Trophoblast cell (in vitro differentiated cells and primary cell): ENCODE measurements at regions not wholly inside any gene's neighbourhood (a gene's known extent, or its start where the extent isn't known, plus 50 kb on each side); places are given as distances from the start of the nearest gene placed in this dataset.

ENCODE experiments used
- DNase-seq, 2 donors: peaks; one replicate each; pipeline ENCODE4 v3.0.0-alpha.2; 2016
- H2AFZ ChIP-seq: 2 replicates; pipeline ENCODE4 v1.6.1; 2013; ENCODE audit warnings: low read length, moderate library complexity, mild to moderate bottlenecking; ENCODE audit not compliant: insufficient read depth, poor library complexity
- H2AK5ac ChIP-seq: 2 replicates; pipeline ENCODE4 v1.6.1; 2013; ENCODE audit warnings: mild to moderate bottlenecking, low read length
- H2BK120ac ChIP-seq: 2 replicates; pipeline ENCODE4 v1.6.1; 2013; ENCODE audit warnings: low read length, mild to moderate bottlenecking, moderate library complexity; ENCODE audit not compliant: insufficient read depth, poor library complexity
- H2BK12ac ChIP-seq: 2 replicates; pipeline ENCODE4 v1.6.1; 2013; ENCODE audit warnings: mild to moderate bottlenecking, low read length, moderate library complexity
- H2BK5ac ChIP-seq: 2 replicates; pipeline ENCODE4 v1.6.1; 2013; ENCODE audit warnings: low read length, low read depth, moderate library complexity, mild to moderate bottlenecking; ENCODE audit not compliant: poor library complexity
- H3K14ac ChIP-seq: 2 replicates; pipeline ENCODE4 v1.6.1; 2013; ENCODE audit warnings: mild to moderate bottlenecking, low read length
- H3K18ac ChIP-seq: 2 replicates; pipeline ENCODE4 v1.6.1; 2013; ENCODE audit warnings: mild to moderate bottlenecking, low read length
- H3K23ac ChIP-seq: 2 replicates; pipeline ENCODE4 v1.6.1; 2013; ENCODE audit warnings: low read length
- H3K27ac ChIP-seq: 2 replicates; pipeline ENCODE4 v1.5.1; 2013; ENCODE audit warnings: low read depth, mild to moderate bottlenecking, inconsistent platforms, low read length, moderate library complexity
- H3K27me3 ChIP-seq: 2 replicates; pipeline ENCODE4 v1.6.1; 2013; ENCODE audit warnings: inconsistent platforms, mild to moderate bottlenecking, low read length, moderate library complexity; ENCODE audit not compliant: insufficient read depth
- H3K36me3 ChIP-seq, 2 experiments: 1 replicate in 1 of 2; 2 replicates in 1 of 2; pipeline ENCODE4 v1.6.1; 2013; ENCODE audit warnings: low read length in 2 of 2, mild to moderate bottlenecking in 2 of 2, moderate library complexity in 1 of 2; ENCODE audit not compliant: insufficient read depth in 2 of 2, control insufficient read depth in 1 of 2
- H3K4ac ChIP-seq: 2 replicates; pipeline ENCODE4 v1.6.1; 2013; ENCODE audit warnings: low read depth, mild to moderate bottlenecking, low read length, moderate library complexity
- H3K4me1 ChIP-seq, 2 experiments: 1 replicate in 1 of 2; 2 replicates in 1 of 2; pipeline ENCODE4 v1.6.1; 2013; ENCODE audit warnings: low read length in 2 of 2, mild to moderate bottlenecking in 2 of 2, moderate library complexity in 1 of 2; ENCODE audit not compliant: insufficient read depth in 2 of 2, control insufficient read depth in 1 of 2
- H3K4me2 ChIP-seq: 2 replicates; pipeline ENCODE4 v1.6.1; 2013; ENCODE audit warnings: inconsistent platforms, mild to moderate bottlenecking, low read length, moderate library complexity
- H3K4me3 ChIP-seq: 2 replicates; pipeline ENCODE4 v1.5.1; 2013; ENCODE audit warnings: mild to moderate bottlenecking, low read depth, low read length, inconsistent platforms
- H3K79me1 ChIP-seq: one replicate; pipeline ENCODE4 v1.6.1; 2013; ENCODE audit warnings: low read length
- H3K79me2 ChIP-seq: 2 replicates; pipeline ENCODE4 v1.6.1; 2013; ENCODE audit warnings: low read length, mild to moderate bottlenecking; ENCODE audit not compliant: control insufficient read depth, insufficient read depth, poor library complexity
- H3K9ac ChIP-seq: 2 replicates; pipeline ENCODE4 v1.6.1; 2013; ENCODE audit warnings: mild to moderate bottlenecking, low read length
- H3K9me3 ChIP-seq: 2 replicates; pipeline ENCODE4 v1.6.1; 2013; ENCODE audit warnings: low read depth, mild to moderate bottlenecking, control low read depth, inconsistent platforms, low read length; ENCODE audit not compliant: insufficient read depth
- H4K12ac ChIP-seq: 2 replicates; pipeline ENCODE4 v1.6.1; 2013; ENCODE audit warnings: low read depth, mild to moderate bottlenecking, low read length, moderate library complexity
- H4K8ac ChIP-seq: 2 replicates; pipeline ENCODE4 v1.6.1; 2013; ENCODE audit warnings: low read depth, mild to moderate bottlenecking, low read length, moderate library complexity
- H4K91ac ChIP-seq: one replicate; pipeline ENCODE4 v1.6.1; 2013; ENCODE audit warnings: low read depth, mild to moderate bottlenecking, low read length, moderate library complexity
- WGBS: extraction: QIAGEN DNeasy Blood & Tissue Kit; methylation state at CpG from one replicate; pipeline ENCODE4 v1.1.7; 2013; ENCODE audit warnings: missing lambda C conversion rate; ENCODE audit not compliant: insufficient read length, insufficient coverage; ENCODE audit errors: extremely low coverage; 5-methylcytosine and 5-hydroxymethylcytosine counted together

- H4K12ac ChIP-seq, result no peak overlapping the region
- no peak overlapping the region for H3K14ac ChIP-seq
- H2AFZ ChIP-seq, result no peak overlapping the region
- H3K9ac ChIP-seq, result no peak overlapping the region
- H3K4me3 ChIP-seq, result no peak overlapping the region
- H3K23ac ChIP-seq, result no peak overlapping the region
- DNase-seq, result no peak
- H3K9me3 ChIP-seq, result no peaks in the 10 kb centered on the region
- H3K4ac ChIP-seq, result no peak overlapping the region
- H4K8ac ChIP-seq, result no peak overlapping the region
- WGBS, result no CpG with 5 or more reads among the region's 1 CpG
- no peak overlapping the region for H2AK5ac ChIP-seq
- H4K91ac ChIP-seq, result no peak overlapping the region
- H2BK12ac ChIP-seq, result no peak overlapping the region
- H3K79me2 ChIP-seq, result no peaks in the 10 kb centered on the region
- no peaks in the 10 kb centered on the region for H3K27me3 ChIP-seq
- no peak overlapping the region for H3K4me2 ChIP-seq
- H3K27ac ChIP-seq, result no peak overlapping the region
- H3K36me3 ChIP-seq, result no peaks in the 10 kb centered on the region
- no peaks in the 10 kb centered on the region for H3K79me1 ChIP-seq
- H2BK5ac ChIP-seq, result no peak overlapping the region
- no peak overlapping the region for H3K18ac ChIP-seq
- no peak overlapping the region for H2BK120ac ChIP-seq
- no peaks in the 10 kb centered on the region for H3K4me1 ChIP-seq
These were observed 670.8 kb upstream of the FANCL start for GRCh38 chr2:58911877-58912276.

DNA sequence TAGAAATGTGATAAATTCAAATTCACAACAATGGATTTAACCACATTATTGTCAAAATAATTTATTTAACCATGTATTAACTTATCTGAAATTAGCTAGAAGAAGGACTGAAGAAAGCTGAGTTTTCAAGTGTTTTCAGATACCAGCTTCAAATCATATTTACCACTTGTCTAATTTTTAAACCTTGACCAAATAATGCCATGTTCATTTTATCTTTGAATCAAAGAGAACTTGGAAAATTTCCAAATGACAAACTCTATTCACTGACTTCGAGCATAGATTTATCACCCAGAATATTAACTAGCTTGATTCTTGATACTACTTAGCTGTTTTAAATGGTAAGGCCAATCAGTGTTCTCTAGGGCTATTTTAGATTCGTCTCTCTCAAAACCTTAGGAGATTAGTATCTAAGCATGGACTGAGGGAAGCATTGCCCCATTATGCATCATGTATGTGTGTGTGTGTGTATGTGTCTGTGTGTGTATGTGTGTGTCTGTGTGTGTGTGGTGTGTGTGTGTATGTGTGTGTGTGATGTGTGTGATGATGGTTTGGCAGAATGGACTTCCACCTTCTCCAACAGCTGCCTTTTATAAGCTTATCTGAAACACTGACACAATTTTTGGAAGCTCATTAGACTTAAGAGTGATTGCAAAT lies 667.5 kb upstream of the FANCL start:
- H4K91ac ChIP-seq, result no peak overlapping the region
- no peak overlapping the region for H4K12ac ChIP-seq
- no peaks in the 10 kb centered on the region for H3K4me1 ChIP-seq
- H2AK5ac ChIP-seq, result no peak overlapping the region
- no peaks in the 10 kb centered on the region for H3K9me3 ChIP-seq
- H2BK120ac ChIP-seq, result no peak overlapping the region
- no peaks in the 10 kb centered on the region for H3K27me3 ChIP-seq
- no peaks in the 10 kb centered on the region for H3K36me3 ChIP-seq
- no peak overlapping the region for H3K4me3 ChIP-seq
- no peak overlapping the region for H2BK5ac ChIP-seq
- no peak overlapping the region for H2AFZ ChIP-seq
- no CpG with 5 or more reads among the region's 2 CpGs for WGBS
- H2BK12ac ChIP-seq, result no peak overlapping the region
- H3K27ac ChIP-seq, result no peak overlapping the region
- H4K8ac ChIP-seq, result no peak overlapping the region
- H3K18ac ChIP-seq, result no peak overlapping the region
- no peaks in the 10 kb centered on the region for H3K79me2 ChIP-seq
- no peak overlapping the region for H3K23ac ChIP-seq
- H3K79me1 ChIP-seq, result no peaks in the 10 kb centered on the region
- H3K4ac ChIP-seq, result no peak overlapping the region
- H3K9ac ChIP-seq, result no peak overlapping the region
- no peak for DNase-seq
- no peak overlapping the region for H3K14ac ChIP-seq
- no peak overlapping the region for H3K4me2 ChIP-seq

DNA sequence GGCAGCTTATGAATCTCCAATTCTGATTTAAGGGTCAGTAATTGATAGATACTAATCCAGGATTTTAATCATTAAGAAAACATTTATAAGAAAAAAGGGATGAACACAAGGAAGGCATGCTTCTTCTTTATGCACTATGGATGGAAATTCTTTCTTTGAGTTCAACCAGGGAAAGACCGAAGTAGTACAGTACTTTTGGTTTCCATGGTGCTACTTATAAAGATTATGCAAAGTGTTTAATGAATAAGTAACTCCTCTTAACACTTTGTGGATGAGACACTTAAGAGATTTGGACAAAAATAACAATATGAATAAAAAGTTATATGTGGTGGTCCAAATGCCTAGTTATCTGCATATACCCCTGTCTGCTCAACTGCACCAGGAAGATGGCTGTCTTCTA lies 666.5 kb upstream of the FANCL start:
- Histone ChIP-seq H3K23ac (no peak overlapping the region), H3K14ac (no peak overlapping the region), H3K27ac (no peak overlapping the region), H3K4me2 (no peak overlapping the region), H3K4ac (no peak overlapping the region), H2AK5ac (no peak overlapping the region), H2BK5ac (no peak overlapping the region), H4K8ac (no peak overlapping the region), H2BK120ac (no peak overlapping the region), H3K4me1 (no peaks in the 10 kb centered on the region), H3K27me3 (no peaks in the 10 kb centered on the region), H2AFZ (no peak overlapping the region), H4K12ac (no peak overlapping the region), H3K4me3 (no peak overlapping the region), H2BK12ac (no peak overlapping the region), H3K36me3 (no peaks in the 10 kb centered on the region), H3K18ac (no peak overlapping the region), H3K9ac (no peak overlapping the region), H3K9me3 (no peaks in the 10 kb centered on the region), H3K79me2 (no peaks in the 10 kb centered on the region), H4K91ac (no peak overlapping the region), H3K79me1 (no peaks in the 10 kb centered on the region)
- DNase-seq, result no peak
- no CpG with 5 or more reads among the region's 1 CpG for WGBS

GRCh38 chr2:58906081-58906645 lies 665.0 kb upstream of the FANCL start:
- Histone ChIP-seq H3K18ac (no peak overlapping the region), H4K12ac (no peak overlapping the region), H3K14ac (no peak overlapping the region), H3K4me2 (no peak overlapping the region), H3K4me3 (no peak overlapping the region), H3K4ac (no peak overlapping the region), H3K4me1 (no peaks in the 10 kb centered on the region), H4K8ac (no peak overlapping the region), H2AK5ac (no peak overlapping the region), H4K91ac (no peak overlapping the region), H2AFZ (no peak overlapping the region), H3K79me2 (no peaks in the 10 kb centered on the region), H3K79me1 (no peaks in the 10 kb centered on the region), H3K9ac (no peak overlapping the region), H2BK12ac (no peak overlapping the region), H2BK120ac (no peak overlapping the region), H3K36me3 (no peaks in the 10 kb centered on the region), H3K9me3 (no peaks in the 10 kb centered on the region), H3K27me3 (no peaks in the 10 kb centered on the region), H3K23ac (no peak overlapping the region), H3K27ac (no peak overlapping the region), H2BK5ac (no peak overlapping the region)
- no CpG with 5 or more reads among the region's 7 CpGs for WGBS
- DNase-seq, result no peak
